ENCODE measurements at regions not wholly inside any gene's neighbourhood (a gene's known extent, or its start where the extent isn't known, plus 50 kb on each side); places are given as distances from the start of the nearest gene placed in this dataset.
A peak's percentile ranks its signal among the peaks of the same experiment; 100 is the strongest.
"Not testable (repeated sequence)": the region's sequence is repeated elsewhere in the genome, so short reads cannot be mapped to it uniquely, and the experiment has no call there.

GRCh38 chr4:72663828-72664227 lies 94.8 kb upstream of the ADAMTS3 start:
- no peak for TF ChIP-seq CTCF (conservative IDR thresholded peaks at IDR 0.05)
- peaks cover 11% of the 10 kb centered on the region for H3K4me1 Mint-ChIP-seq (ENCODE audit: unreplicated experiment)
- DNase-seq (ENCODE audit: extremely low spot score, unreplicated experiment): no peak
- H3K4me3 Mint-ChIP-seq: peak overlapping the region; percentile 12
- no peaks in the 10 kb centered on the region for H3K36me3 Mint-ChIP-seq
- no peaks in the 10 kb centered on the region for H3K27me3 Mint-ChIP-seq
- H3K9me3 Mint-ChIP-seq: no peaks in the 10 kb centered on the region
- H3K27ac Mint-ChIP-seq: peak overlapping the region; percentile 17

- no peaks in the 10 kb centered on the region for H3K27me3 Mint-ChIP-seq
- no peak overlapping the region for H3K27ac Mint-ChIP-seq
- H3K4me3 Mint-ChIP-seq: no peak overlapping the region
- peaks cover 11% of the 10 kb centered on the region for H3K4me1 Mint-ChIP-seq (ENCODE audit: unreplicated experiment)
- H3K36me3 Mint-ChIP-seq: no peaks in the 10 kb centered on the region
- no peaks in the 10 kb centered on the region for H3K9me3 Mint-ChIP-seq
- TF ChIP-seq CTCF (conservative IDR thresholded peaks at IDR 0.05): no peak
- DNase-seq (ENCODE audit: extremely low spot score, unreplicated experiment): no peak
Observed at GRCh38 chr4:72661830-72662229, 92.8 kb upstream of the ADAMTS3 start.

GRCh38 chr4:72641611-72642010 lies 72.6 kb upstream of the ADAMTS3 start:
- H3K9me3 Mint-ChIP-seq: no peaks in the 10 kb centered on the region
- no peaks in the 10 kb centered on the region for H3K27me3 Mint-ChIP-seq
- no peak for DNase-seq (ENCODE audit: extremely low spot score, unreplicated experiment)
- H3K4me1 Mint-ChIP-seq (ENCODE audit: unreplicated experiment): no peaks in the 10 kb centered on the region
- H3K4me3 Mint-ChIP-seq: no peak overlapping the region
- H3K27ac Mint-ChIP-seq: no peak overlapping the region
- no peak for TF ChIP-seq CTCF (conservative IDR thresholded peaks at IDR 0.05)
- no peaks in the 10 kb centered on the region for H3K36me3 Mint-ChIP-seq

GRCh38 chr4:72636866-72637265 lies 67.8 kb upstream of the ADAMTS3 start:
- not testable (repeated sequence) for H3K9me3 Mint-ChIP-seq; H3K4me3 Mint-ChIP-seq; H3K4me1 Mint-ChIP-seq (ENCODE audit: unreplicated experiment); DNase-seq (ENCODE audit: extremely low spot score, unreplicated experiment); H3K27ac Mint-ChIP-seq; H3K27me3 Mint-ChIP-seq; H3K36me3 Mint-ChIP-seq

GRCh38 chr4:72635931-72636330 lies 66.9 kb upstream of the ADAMTS3 start:
- not testable (repeated sequence) for H3K9me3 Mint-ChIP-seq; H3K27me3 Mint-ChIP-seq; DNase-seq (ENCODE audit: extremely low spot score, unreplicated experiment); H3K4me1 Mint-ChIP-seq (ENCODE audit: unreplicated experiment); H3K4me3 Mint-ChIP-seq; H3K27ac Mint-ChIP-seq; H3K36me3 Mint-ChIP-seq

GRCh38 chr4:72632253-72632652 lies 63.2 kb upstream of the ADAMTS3 start:
- H3K27me3 Mint-ChIP-seq; H3K36me3 Mint-ChIP-seq; H3K27ac Mint-ChIP-seq; H3K4me3 Mint-ChIP-seq; H3K4me1 Mint-ChIP-seq (ENCODE audit: unreplicated experiment); DNase-seq (ENCODE audit: extremely low spot score, unreplicated experiment); H3K9me3 Mint-ChIP-seq: not testable (repeated sequence)

GRCh38 chr4:72631296-72631695 lies 62.3 kb upstream of the ADAMTS3 start:
- Mint-ChIP-seq H3K36me3 (no peaks in the 10 kb centered on the region), H3K27me3 (no peaks in the 10 kb centered on the region), H3K4me3 (no peak overlapping the region), H3K9me3 (no peaks in the 10 kb centered on the region), H3K27ac (no peak overlapping the region), H3K4me1 (ENCODE audit: unreplicated experiment) (no peaks in the 10 kb centered on the region)
- TF ChIP-seq CTCF (conservative IDR thresholded peaks at IDR 0.05): no peak
- DNase-seq (ENCODE audit: extremely low spot score, unreplicated experiment): no peak
